ENCODE measurements at regions not wholly inside any gene's neighbourhood (a gene's known extent, or its start where the extent isn't known, plus 50 kb on each side); places are given as distances from the start of the nearest gene placed in this dataset.

DNA sequence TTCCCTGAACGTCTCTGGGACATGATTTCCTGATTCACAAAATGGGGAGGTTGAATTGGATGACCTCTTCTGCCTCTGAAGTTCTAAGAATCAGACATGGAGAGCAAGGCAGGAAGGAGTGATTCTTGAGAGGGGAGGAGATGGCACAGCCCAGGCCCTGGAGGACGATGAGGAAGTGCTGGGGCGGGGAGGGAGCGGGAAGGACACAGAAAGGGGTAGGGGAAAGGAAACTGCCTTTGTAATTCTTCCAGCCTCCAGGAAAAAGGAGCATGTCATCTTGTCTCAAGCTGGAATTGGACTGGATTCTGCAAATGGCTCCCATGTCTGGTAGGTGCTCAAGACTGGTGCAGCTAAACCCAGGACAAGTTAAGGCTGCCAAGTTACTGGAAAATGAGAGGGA is 97.0 kb upstream of the NCK2 start:
- TF ChIP-seq EZH2 (IDR thresholded peaks at IDR 0.05; ENCODE audit: insufficient read depth, poor library complexity, severe bottlenecking): no peak
- TF ChIP-seq EZH2phosphoT487 (IDR thresholded peaks at IDR 0.05; ENCODE audit: insufficient read depth, low read depth): no peak
